Liver (tissue), 8 donors: ENCODE measurements at regions not wholly inside any gene's neighbourhood (a gene's known extent, or its start where the extent isn't known, plus 50 kb on each side); places are given as distances from the start of the nearest gene placed in this dataset.

Experiments used
- DNase-seq: peaks from one replicate; pipeline ENCODE4 v3.0.0-alpha.2; 2017; ENCODE audit warnings: low spot score
- H3K27ac ChIP-seq, 2 donors: one replicate each; pipeline ENCODE4 v1.7.0; 2013; ENCODE audit warnings: inconsistent platforms in 2 of 2, low read length in 2 of 2, control low read depth in 1 of 2, low read depth in 1 of 2, mild to moderate bottlenecking in 1 of 2
- H3K27me3 ChIP-seq, 4 donors: one replicate each; pipeline versions ENCODE4 v1.6.1 to v1.7.0; 2013; ENCODE audit warnings: low read length in 3 of 4, inconsistent platforms in 1 of 4, mild to moderate bottlenecking in 1 of 4, moderate library complexity in 1 of 4; ENCODE audit not compliant: control insufficient read depth in 4 of 4, insufficient read depth in 4 of 4
- H3K36me3 ChIP-seq, 4 donors: one replicate each; pipeline versions ENCODE4 v1.6.1 to v1.7.0; 2013; ENCODE audit warnings: low read length in 3 of 4, mild to moderate bottlenecking in 3 of 4, low read depth in 1 of 4, moderate library complexity in 1 of 4; ENCODE audit not compliant: control insufficient read depth in 4 of 4, insufficient read depth in 3 of 4
- H3K4me1 ChIP-seq, 4 donors: one replicate each; pipeline versions ENCODE4 v1.6.1 to v1.7.0; 2013; ENCODE audit warnings: low read length in 3 of 4, mild to moderate bottlenecking in 3 of 4, moderate library complexity in 1 of 4; ENCODE audit not compliant: control insufficient read depth in 4 of 4, insufficient read depth in 4 of 4
- H3K4me3 ChIP-seq, 3 donors: one replicate each; pipeline versions ENCODE4 v1.6.1 to v1.7.0; 2013; ENCODE audit warnings: low read length in 3 of 3, control low read depth in 1 of 3, low read depth in 1 of 3, mild to moderate bottlenecking in 1 of 3
- H3K9ac ChIP-seq, 2 donors: one replicate each; pipeline ENCODE4 v1.7.0; 2013; ENCODE audit warnings: low read length in 2 of 2, mild to moderate bottlenecking in 2 of 2, moderate library complexity in 2 of 2, control low read depth in 1 of 2, low read depth in 1 of 2
- H3K9me3 ChIP-seq, 4 donors: one replicate each; pipeline versions ENCODE4 v1.6.1 to v1.7.0; 2013; ENCODE audit warnings: low read length in 3 of 4; ENCODE audit not compliant: control insufficient read depth in 4 of 4
- CTCF ChIP-seq: fragments of 150-350 bp; IDR thresholded peaks from 2 replicates; pipeline ENCODE4 v1.5.1; 2017; ENCODE audit warnings: improper control_type of control experiment, low read depth, low read length; ENCODE audit not compliant: missing input control
- EGR1 ChIP-seq, 2 donors: IDR thresholded peaks; 2 replicates each; pipeline ENCODE4 v1.6.1; 2016 to 2018; ENCODE audit warnings: antibody characterized with exemption in 2 of 2, low read depth in 2 of 2
- GABPA ChIP-seq, 2 donors: IDR thresholded peaks in 1 of 2; conservative IDR thresholded peaks in 1 of 2; 2 replicates each; pipeline ENCODE4 v1.6.1; 2016; ENCODE audit warnings: antibody characterized with exemption in 2 of 2, mild to moderate bottlenecking in 1 of 2, moderate library complexity in 1 of 2
- JUND ChIP-seq, 2 donors: IDR thresholded peaks; 2 replicates each; pipeline ENCODE4 v1.6.1; 2016; ENCODE audit warnings: antibody characterized with exemption in 2 of 2
- NR2F2 ChIP-seq: IDR thresholded peaks from 2 replicates; pipeline ENCODE4 v1.6.1; 2016; ENCODE audit warnings: antibody characterized with exemption
- RAD21 ChIP-seq, 2 donors: IDR thresholded peaks; 2 replicates each; pipeline ENCODE4 v1.6.1; 2016; ENCODE audit warnings: antibody characterized with exemption in 2 of 2, mild to moderate bottlenecking in 2 of 2
- WGBS: extraction: QIAGEN DNeasy Blood & Tissue Kit; methylation state at CpG from one replicate; pipeline ENCODE4 v1.1.7; 2013; 5-methylcytosine and 5-hydroxymethylcytosine counted together
- TF ChIP-seq, protein P1 (sequence below): IDR thresholded peaks from 2 replicates; pipeline ENCODE4 v1.6.1; 2016; ENCODE audit warnings: antibody characterized with exemption, mild to moderate bottlenecking
- TF ChIP-seq, protein P2 (sequence below): IDR thresholded peaks from 2 replicates; pipeline ENCODE4 v1.6.1; 2016; ENCODE audit warnings: antibody characterized with exemption
- TF ChIP-seq, protein P3 (sequence below): IDR thresholded peaks from 2 replicates; pipeline ENCODE4 v1.6.1; 2016; ENCODE audit warnings: antibody characterized with exemption
- donor health status: healthy.
- donor health status: healthy.
- donor health status: healthy.
- donor health status: healthy.
- donor health status: healthy.

- TF ChIP-seq, protein P1, sequence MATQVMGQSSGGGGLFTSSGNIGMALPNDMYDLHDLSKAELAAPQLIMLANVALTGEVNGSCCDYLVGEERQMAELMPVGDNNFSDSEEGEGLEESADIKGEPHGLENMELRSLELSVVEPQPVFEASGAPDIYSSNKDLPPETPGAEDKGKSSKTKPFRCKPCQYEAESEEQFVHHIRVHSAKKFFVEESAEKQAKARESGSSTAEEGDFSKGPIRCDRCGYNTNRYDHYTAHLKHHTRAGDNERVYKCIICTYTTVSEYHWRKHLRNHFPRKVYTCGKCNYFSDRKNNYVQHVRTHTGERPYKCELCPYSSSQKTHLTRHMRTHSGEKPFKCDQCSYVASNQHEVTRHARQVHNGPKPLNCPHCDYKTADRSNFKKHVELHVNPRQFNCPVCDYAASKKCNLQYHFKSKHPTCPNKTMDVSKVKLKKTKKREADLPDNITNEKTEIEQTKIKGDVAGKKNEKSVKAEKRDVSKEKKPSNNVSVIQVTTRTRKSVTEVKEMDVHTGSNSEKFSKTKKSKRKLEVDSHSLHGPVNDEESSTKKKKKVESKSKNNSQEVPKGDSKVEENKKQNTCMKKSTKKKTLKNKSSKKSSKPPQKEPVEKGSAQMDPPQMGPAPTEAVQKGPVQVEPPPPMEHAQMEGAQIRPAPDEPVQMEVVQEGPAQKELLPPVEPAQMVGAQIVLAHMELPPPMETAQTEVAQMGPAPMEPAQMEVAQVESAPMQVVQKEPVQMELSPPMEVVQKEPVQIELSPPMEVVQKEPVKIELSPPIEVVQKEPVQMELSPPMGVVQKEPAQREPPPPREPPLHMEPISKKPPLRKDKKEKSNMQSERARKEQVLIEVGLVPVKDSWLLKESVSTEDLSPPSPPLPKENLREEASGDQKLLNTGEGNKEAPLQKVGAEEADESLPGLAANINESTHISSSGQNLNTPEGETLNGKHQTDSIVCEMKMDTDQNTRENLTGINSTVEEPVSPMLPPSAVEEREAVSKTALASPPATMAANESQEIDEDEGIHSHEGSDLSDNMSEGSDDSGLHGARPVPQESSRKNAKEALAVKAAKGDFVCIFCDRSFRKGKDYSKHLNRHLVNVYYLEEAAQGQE: no peak
- TF ChIP-seq EGR1 (IDR thresholded peaks at IDR 0.05; ENCODE audit: low read depth in 2 of 2): no peak
Measured at GRCh38 chr12:74846116-74846515, 308.5 kb downstream of the ATXN7L3B start (continued).

- Histone ChIP-seq H3K27ac (no peak overlapping the region), H3K4me1 (peaks cover 0 to 5% (median 0%) of the 10 kb centered on the region in 4 donors), H3K9ac (no peak overlapping the region), H3K36me3 (no peaks in the 10 kb centered on the region), H3K9me3 (no peaks in the 10 kb centered on the region), H3K4me3 (no peak overlapping the region), H3K27me3 (no peaks in the 10 kb centered on the region)
- TF ChIP-seq, protein P2, sequence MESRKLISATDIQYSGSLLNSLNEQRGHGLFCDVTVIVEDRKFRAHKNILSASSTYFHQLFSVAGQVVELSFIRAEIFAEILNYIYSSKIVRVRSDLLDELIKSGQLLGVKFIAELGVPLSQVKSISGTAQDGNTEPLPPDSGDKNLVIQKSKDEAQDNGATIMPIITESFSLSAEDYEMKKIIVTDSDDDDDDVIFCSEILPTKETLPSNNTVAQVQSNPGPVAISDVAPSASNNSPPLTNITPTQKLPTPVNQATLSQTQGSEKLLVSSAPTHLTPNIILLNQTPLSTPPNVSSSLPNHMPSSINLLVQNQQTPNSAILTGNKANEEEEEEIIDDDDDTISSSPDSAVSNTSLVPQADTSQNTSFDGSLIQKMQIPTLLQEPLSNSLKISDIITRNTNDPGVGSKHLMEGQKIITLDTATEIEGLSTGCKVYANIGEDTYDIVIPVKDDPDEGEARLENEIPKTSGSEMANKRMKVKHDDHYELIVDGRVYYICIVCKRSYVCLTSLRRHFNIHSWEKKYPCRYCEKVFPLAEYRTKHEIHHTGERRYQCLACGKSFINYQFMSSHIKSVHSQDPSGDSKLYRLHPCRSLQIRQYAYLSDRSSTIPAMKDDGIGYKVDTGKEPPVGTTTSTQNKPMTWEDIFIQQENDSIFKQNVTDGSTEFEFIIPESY: no peak
- TF ChIP-seq NR2F2 (no peak), CTCF (no peak), JUND (IDR thresholded peaks at IDR 0.05) (no peak), RAD21 (IDR thresholded peaks at IDR 0.05) (no peak), GABPA (IDR thresholded peaks at IDR 0.05 in 1 of 2, conservative IDR thresholded peaks at IDR 0.05 in 1 of 2) (no peak)
- TF ChIP-seq, protein P3, sequence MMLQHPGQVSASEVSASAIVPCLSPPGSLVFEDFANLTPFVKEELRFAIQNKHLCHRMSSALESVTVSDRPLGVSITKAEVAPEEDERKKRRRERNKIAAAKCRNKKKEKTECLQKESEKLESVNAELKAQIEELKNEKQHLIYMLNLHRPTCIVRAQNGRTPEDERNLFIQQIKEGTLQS: no peak
- TF ChIP-seq, protein P1: no peak
- 61% methylated on average over 5 of the region's 5 CpGs for WGBS
- DNase-seq: no peak
Measured at GRCh38 chr12:74847169-74847568, 309.5 kb downstream of the ATXN7L3B start.
